SK-N-SH treated with all-trans-retinoic acid at 6 μM for 48 hours (cell line): ENCODE measurements at regions not wholly inside any gene's neighbourhood (a gene's known extent, or its start where the extent isn't known, plus 50 kb on each side); places are given as distances from the start of the nearest gene placed in this dataset.

Source experiments
- ATAC-seq: fragments of 200-7000 bp; cut with Tn5 transposase; 3 replicates; pipeline ENCODE4 v1.9.1; 2020; ENCODE audit warnings: mild to moderate bottlenecking, moderate library complexity
- BACH2 ChIP-seq: fragments of 250-450 bp; sonication (Bioruptor Pico); IDR thresholded peaks from 2 replicates; pipeline ENCODE4 v1.9.0; 2021; ENCODE audit warnings: mild to moderate bottlenecking, borderline replicate concordance
- CSDC2 ChIP-seq: fragments of 250-450 bp; sonication (Bioruptor Pico); IDR thresholded peaks from 2 replicates; pipeline ENCODE4 v1.5.0; 2020; ENCODE audit warnings: mild to moderate bottlenecking, moderate library complexity
- CSRNP3 ChIP-seq: fragments of 250-450 bp; sonication (Bioruptor Pico); IDR thresholded peaks from 2 replicates; pipeline ENCODE4 v1.5.1; 2021; ENCODE audit warnings: mild to moderate bottlenecking, moderate library complexity
- ESRRG ChIP-seq: fragments of 250-450 bp; sonication (Bioruptor Pico); IDR thresholded peaks from 2 replicates; pipeline ENCODE4 v1.6.1; 2021; ENCODE audit warnings: mild to moderate bottlenecking
- GLIS3 ChIP-seq: fragments of 250-450 bp; sonication (Bioruptor Pico); IDR thresholded peaks from 2 replicates; pipeline ENCODE4 v1.5.0; 2020; ENCODE audit warnings: mild to moderate bottlenecking, moderate library complexity
- ISL1 ChIP-seq: fragments of 250-450 bp; sonication (Bioruptor Pico); IDR thresholded peaks from 2 replicates; pipeline ENCODE4 v2.1.2; 2022; ENCODE audit warnings: mild to moderate bottlenecking, moderate library complexity
- OSR1 ChIP-seq: fragments of 250-450 bp; sonication (Bioruptor Pico); IDR thresholded peaks from 2 replicates; pipeline ENCODE4 v1.8.0; 2022; ENCODE audit warnings: moderate library complexity, mild to moderate bottlenecking, inconsistent platforms
- PPARA ChIP-seq: fragments of 250-450 bp; sonication (Bioruptor Pico); IDR thresholded peaks from 2 replicates; pipeline ENCODE4 v1.5.0; 2020; ENCODE audit warnings: mild to moderate bottlenecking, borderline replicate concordance
- RARB ChIP-seq: fragments of 250-450 bp; sonication (Bioruptor Pico); IDR thresholded peaks from 2 replicates; pipeline ENCODE4 v1.8.0; 2021; ENCODE audit warnings: mild to moderate bottlenecking, moderate library complexity
- SNAI2 ChIP-seq: fragments of 250-450 bp; sonication (Bioruptor Pico); IDR thresholded peaks from 2 replicates; pipeline ENCODE4 v1.5.0; 2020; ENCODE audit warnings: mild to moderate bottlenecking, moderate library complexity
- TCF4 ChIP-seq: fragments of 250-450 bp; sonication (Bioruptor Pico); IDR thresholded peaks from 2 replicates; pipeline ENCODE4 v1.8.0; 2021; ENCODE audit warnings: mild to moderate bottlenecking, moderate library complexity, borderline replicate concordance
- TSHZ2 ChIP-seq: fragments of 250-450 bp; sonication (Bioruptor Pico); IDR thresholded peaks from 2 replicates; pipeline ENCODE4 v1.5.0; 2020; ENCODE audit warnings: mild to moderate bottlenecking, moderate library complexity
- ZC3H10 ChIP-seq: fragments of 250-450 bp; sonication (Bioruptor Pico); IDR thresholded peaks from 2 replicates; pipeline ENCODE4 v1.5.1; 2021; ENCODE audit warnings: mild to moderate bottlenecking, moderate library complexity
- ZFP3 ChIP-seq: fragments of 250-450 bp; sonication (Bioruptor Pico); IDR thresholded peaks from 2 replicates; pipeline ENCODE4 v1.5.0; 2020; ENCODE audit warnings: mild to moderate bottlenecking, moderate library complexity
- ZNF70 ChIP-seq: fragments of 450-650 bp; formaldehyde crosslinking; IDR thresholded peaks from 2 replicates; pipeline ENCODE4 v1.5.0; 2020; ENCODE audit warnings: mild to moderate bottlenecking, moderate library complexity
- ZNF8 ChIP-seq: fragments of 450-650 bp; formaldehyde crosslinking; IDR thresholded peaks from 2 replicates; pipeline ENCODE4 v1.5.0; 2020; ENCODE audit warnings: mild to moderate bottlenecking, moderate library complexity
- TF ChIP-seq, protein P1 (sequence below): fragments of 250-450 bp; sonication (Bioruptor Pico); IDR thresholded peaks from 2 replicates; pipeline ENCODE4 v1.8.0; 2021; ENCODE audit warnings: low read depth, mild to moderate bottlenecking, moderate library complexity, borderline replicate concordance
- TF ChIP-seq, protein P2 (sequence below): fragments of 250-450 bp; sonication (Bioruptor Pico); IDR thresholded peaks from 2 replicates; pipeline ENCODE4 v1.5.1; 2020; ENCODE audit warnings: low read depth, mild to moderate bottlenecking, moderate library complexity
- TF ChIP-seq, protein P3 (sequence below): fragments of 250-450 bp; sonication (Bioruptor Pico); IDR thresholded peaks from 2 replicates; pipeline ENCODE4 v1.8.0; 2020; ENCODE audit warnings: mild to moderate bottlenecking, moderate library complexity, borderline replicate concordance

GRCh38 chr5:74139589-74139988 is 500.9 kb downstream of the ENC1 start:
- ATAC-seq, result no peak
- no peak for TF ChIP-seq SNAI2 (CRISPR knock-in tag)
- TF ChIP-seq PPARA (CRISPR knock-in tag), result no peak
- TF ChIP-seq, protein P1, sequence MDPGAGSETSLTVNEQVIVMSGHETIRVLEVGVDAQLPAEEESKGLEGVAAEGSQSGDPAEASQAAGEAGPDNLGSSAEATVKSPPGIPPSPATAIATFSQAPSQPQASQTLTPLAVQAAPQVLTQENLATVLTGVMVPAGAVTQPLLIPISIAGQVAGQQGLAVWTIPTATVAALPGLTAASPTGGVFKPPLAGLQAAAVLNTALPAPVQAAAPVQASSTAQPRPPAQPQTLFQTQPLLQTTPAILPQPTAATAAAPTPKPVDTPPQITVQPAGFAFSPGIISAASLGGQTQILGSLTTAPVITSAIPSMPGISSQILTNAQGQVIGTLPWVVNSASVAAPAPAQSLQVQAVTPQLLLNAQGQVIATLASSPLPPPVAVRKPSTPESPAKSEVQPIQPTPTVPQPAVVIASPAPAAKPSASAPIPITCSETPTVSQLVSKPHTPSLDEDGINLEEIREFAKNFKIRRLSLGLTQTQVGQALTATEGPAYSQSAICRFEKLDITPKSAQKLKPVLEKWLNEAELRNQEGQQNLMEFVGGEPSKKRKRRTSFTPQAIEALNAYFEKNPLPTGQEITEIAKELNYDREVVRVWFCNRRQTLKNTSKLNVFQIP (CRISPR knock-in tag), result no peak
- no peak for TF ChIP-seq ZC3H10 (CRISPR knock-in tag)
- TF ChIP-seq RARB, result no peak
- no peak for TF ChIP-seq ZNF8 (CRISPR knock-in tag)
- TF ChIP-seq TCF4, result no peak
- no peak for TF ChIP-seq GLIS3 (CRISPR knock-in tag)
- TF ChIP-seq OSR1 (CRISPR knock-in tag), result no peak
- TF ChIP-seq ZNF70 (CRISPR knock-in tag), result no peak
- TF ChIP-seq BACH2 (CRISPR knock-in tag), result no peak
- TF ChIP-seq TSHZ2 (CRISPR knock-in tag), result no peak
- no peak for TF ChIP-seq ISL1 (CRISPR knock-in tag)
- no peak for TF ChIP-seq CSDC2
- TF ChIP-seq, protein P2, sequence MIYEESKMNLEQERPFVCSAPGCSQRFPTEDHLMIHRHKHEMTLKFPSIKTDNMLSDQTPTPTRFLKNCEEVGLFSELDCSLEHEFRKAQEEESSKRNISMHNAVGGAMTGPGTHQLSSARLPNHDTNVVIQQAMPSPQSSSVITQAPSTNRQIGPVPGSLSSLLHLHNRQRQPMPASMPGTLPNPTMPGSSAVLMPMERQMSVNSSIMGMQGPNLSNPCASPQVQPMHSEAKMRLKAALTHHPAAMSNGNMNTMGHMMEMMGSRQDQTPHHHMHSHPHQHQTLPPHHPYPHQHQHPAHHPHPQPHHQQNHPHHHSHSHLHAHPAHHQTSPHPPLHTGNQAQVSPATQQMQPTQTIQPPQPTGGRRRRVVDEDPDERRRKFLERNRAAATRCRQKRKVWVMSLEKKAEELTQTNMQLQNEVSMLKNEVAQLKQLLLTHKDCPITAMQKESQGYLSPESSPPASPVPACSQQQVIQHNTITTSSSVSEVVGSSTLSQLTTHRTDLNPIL (CRISPR knock-in tag), result no peak
- no peak for TF ChIP-seq ESRRG (CRISPR knock-in tag)
- TF ChIP-seq, protein P3, sequence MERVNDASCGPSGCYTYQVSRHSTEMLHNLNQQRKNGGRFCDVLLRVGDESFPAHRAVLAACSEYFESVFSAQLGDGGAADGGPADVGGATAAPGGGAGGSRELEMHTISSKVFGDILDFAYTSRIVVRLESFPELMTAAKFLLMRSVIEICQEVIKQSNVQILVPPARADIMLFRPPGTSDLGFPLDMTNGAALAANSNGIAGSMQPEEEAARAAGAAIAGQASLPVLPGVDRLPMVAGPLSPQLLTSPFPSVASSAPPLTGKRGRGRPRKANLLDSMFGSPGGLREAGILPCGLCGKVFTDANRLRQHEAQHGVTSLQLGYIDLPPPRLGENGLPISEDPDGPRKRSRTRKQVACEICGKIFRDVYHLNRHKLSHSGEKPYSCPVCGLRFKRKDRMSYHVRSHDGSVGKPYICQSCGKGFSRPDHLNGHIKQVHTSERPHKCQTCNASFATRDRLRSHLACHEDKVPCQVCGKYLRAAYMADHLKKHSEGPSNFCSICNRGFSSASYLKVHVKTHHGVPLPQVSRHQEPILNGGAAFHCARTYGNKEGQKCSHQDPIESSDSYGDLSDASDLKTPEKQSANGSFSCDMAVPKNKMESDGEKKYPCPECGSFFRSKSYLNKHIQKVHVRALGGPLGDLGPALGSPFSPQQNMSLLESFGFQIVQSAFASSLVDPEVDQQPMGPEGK (CRISPR knock-in tag), result no peak

DNA sequence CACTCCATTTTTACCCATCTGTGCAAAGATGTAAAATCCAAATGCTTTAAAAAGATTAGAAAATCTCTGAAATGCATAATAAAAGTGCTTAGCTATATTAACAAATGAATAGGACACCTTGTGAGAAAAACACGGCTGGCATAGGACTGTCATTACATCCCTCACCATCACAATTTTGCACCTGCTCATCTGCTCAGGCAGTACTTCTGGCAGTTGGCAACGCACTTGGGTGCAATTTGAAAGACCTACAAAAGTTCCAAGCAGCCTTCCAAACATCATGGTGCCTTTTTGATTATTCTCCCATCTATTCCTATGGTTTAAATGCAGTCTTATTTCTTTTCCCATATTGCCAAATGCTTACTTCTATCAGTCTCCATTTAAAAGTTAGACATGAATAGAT is 501.8 kb downstream of the ENC1 start:
- TF ChIP-seq ISL1 (CRISPR knock-in tag) (no peak), CSDC2 (no peak), ZNF8 (CRISPR knock-in tag) (no peak), CSRNP3 (CRISPR knock-in tag) (no peak), SNAI2 (CRISPR knock-in tag) (no peak), ZNF70 (CRISPR knock-in tag) (no peak), ESRRG (CRISPR knock-in tag) (no peak), BACH2 (CRISPR knock-in tag) (no peak), PPARA (CRISPR knock-in tag) (no peak), ZFP3 (CRISPR knock-in tag) (no peak)
- TF ChIP-seq, protein P2 (CRISPR knock-in tag), result no peak
- TF ChIP-seq, protein P1 (CRISPR knock-in tag), result no peak
- TF ChIP-seq, protein P3 (CRISPR knock-in tag), result no peak
- no peak for ATAC-seq
